WTC11 (cell line): ENCODE measurements at regions not wholly inside any gene's neighbourhood (a gene's known extent, or its start where the extent isn't known, plus 50 kb on each side); places are given as distances from the start of the nearest gene placed in this dataset.

ENCODE experiments used
- ATAC-seq: fragments of 200-7000 bp; cut with Tn5 transposase; 2 replicates; pipeline ENCODE4 v1.10.0; 2021; ENCODE audit warnings: mild to moderate bottlenecking, moderate library complexity
- CTCF ChIA-PET: fragments of 300-600 bp; sonication (Branson Sonifier 250); formaldehyde crosslinking; loops from one replicate; lab custom pipeline; 2021; ENCODE audit warnings: antibody characterized with exemption; lab: Charles Lee
- POLR2A ChIA-PET: fragments of 350-600 bp; sonication (Branson Sonifier 250); formaldehyde crosslinking; loops from one replicate; lab custom pipeline; 2021; ENCODE audit warnings: antibody characterized with exemption; lab: Charles Lee
- DNase-seq: peaks from one replicate; pipeline ENCODE4 v3.0.0; 2021; ENCODE audit warnings: low spot score
- H3K27ac Mint-ChIP-seq: 2 replicates; pipeline ENCODE4 v1.8.0; 2021; ENCODE audit warnings: mixed read lengths
- H3K27me3 Mint-ChIP-seq: 2 replicates; pipeline ENCODE4 v1.8.0; 2021; ENCODE audit warnings: low read depth, mild to moderate bottlenecking, moderate library complexity, mixed read lengths
- H3K36me3 Mint-ChIP-seq: 2 replicates; pipeline ENCODE4 v1.8.0; 2021; ENCODE audit warnings: mixed read lengths
- H3K4me1 Mint-ChIP-seq: 2 replicates; pipeline ENCODE4 v1.8.0; 2022; ENCODE audit warnings: mixed read lengths
- H3K4me3 Mint-ChIP-seq: 2 replicates; pipeline ENCODE4 v1.8.0; 2021; ENCODE audit warnings: mild to moderate bottlenecking, moderate library complexity, mixed read lengths
- H3K9me3 Mint-ChIP-seq: 2 replicates; pipeline ENCODE4 v1.8.0; 2021; ENCODE audit warnings: mixed read lengths
- AFF4 ChIP-seq: sonication (generic); formaldehyde crosslinking; IDR thresholded peaks from 2 replicates; pipeline ENCODE4 v1.8.1; 2023; ENCODE audit warnings: mild to moderate bottlenecking, missing genetic modification reagents, borderline replicate concordance
- CBFB ChIP-seq: sonication (generic); formaldehyde crosslinking; IDR thresholded peaks from 2 replicates; pipeline ENCODE4 v1.8.1; 2022; ENCODE audit warnings: mild to moderate bottlenecking, low read depth, missing genetic modification reagents
- CREB1 ChIP-seq: sonication (generic); formaldehyde crosslinking; IDR thresholded peaks from 2 replicates; pipeline ENCODE4 v1.8.0; 2023; ENCODE audit warnings: mild to moderate bottlenecking, missing genetic modification reagents
- E2F1 ChIP-seq: sonication (generic); formaldehyde crosslinking; IDR thresholded peaks from 2 replicates; pipeline ENCODE4 v1.8.0; 2022; ENCODE audit warnings: mild to moderate bottlenecking, missing genetic modification reagents
- E2F5 ChIP-seq: sonication (generic); formaldehyde crosslinking; IDR thresholded peaks from 2 replicates; pipeline ENCODE4 v1.8.1; 2022; ENCODE audit warnings: mild to moderate bottlenecking, moderate library complexity, missing genetic modification reagents
- GABPB1 ChIP-seq: sonication (generic); formaldehyde crosslinking; IDR thresholded peaks from 2 replicates; pipeline ENCODE4 v1.8.1; 2023; ENCODE audit warnings: mild to moderate bottlenecking, missing genetic modification reagents
- GTF2I ChIP-seq: fragments of 250-450 bp; sonication (Bioruptor Pico); conservative IDR thresholded peaks from 2 replicates; pipeline ENCODE4 v1.4.0; 2021; ENCODE audit warnings: mild to moderate bottlenecking
- HMGXB4 ChIP-seq: sonication (generic); formaldehyde crosslinking; IDR thresholded peaks from 2 replicates; pipeline ENCODE4 v1.8.1; 2023; ENCODE audit warnings: mild to moderate bottlenecking, moderate library complexity, missing genetic modification reagents
- JUN ChIP-seq: sonication (generic); formaldehyde crosslinking; IDR thresholded peaks from 2 replicates; pipeline ENCODE4 v1.8.0; 2023; ENCODE audit warnings: mild to moderate bottlenecking, missing genetic modification reagents
- MYBL2 ChIP-seq: sonication (generic); formaldehyde crosslinking; IDR thresholded peaks from 2 replicates; pipeline ENCODE4 v1.8.1; 2023; ENCODE audit warnings: mild to moderate bottlenecking, moderate library complexity, missing genetic modification reagents
- NFYB ChIP-seq: sonication (generic); formaldehyde crosslinking; conservative IDR thresholded peaks from 2 replicates; pipeline ENCODE4 v1.8.0; 2022; ENCODE audit warnings: low read depth, missing genetic modification reagents
- PRRX2 ChIP-seq: fragments of 250-450 bp; sonication (Bioruptor Pico); IDR thresholded peaks from 2 replicates; pipeline ENCODE4 v1.8.0; 2021; ENCODE audit warnings: mild to moderate bottlenecking
- SMAD4 ChIP-seq: sonication (generic); formaldehyde crosslinking; IDR thresholded peaks from 2 replicates; pipeline ENCODE4 v1.8.0; 2022; ENCODE audit warnings: mild to moderate bottlenecking, missing genetic modification reagents
- ZNF138 ChIP-seq: sonication (generic); formaldehyde crosslinking; conservative IDR thresholded peaks from 2 replicates; pipeline ENCODE4 v1.8.1; 2022; ENCODE audit warnings: mild to moderate bottlenecking, moderate library complexity, missing genetic modification reagents
- ZNF281 ChIP-seq: sonication (generic); formaldehyde crosslinking; IDR thresholded peaks from 2 replicates; pipeline ENCODE4 v1.8.0; 2023; ENCODE audit warnings: mild to moderate bottlenecking, missing genetic modification reagents
- ZNF317 ChIP-seq: sonication (generic); formaldehyde crosslinking; IDR thresholded peaks from 2 replicates; pipeline ENCODE4 v1.8.1; 2023; ENCODE audit warnings: low read depth, mild to moderate bottlenecking, moderate library complexity, missing genetic modification reagents, borderline replicate concordance

- TF ChIP-seq E2F1 (CRISPR knock-in tag) (no peak), SMAD4 (CRISPR knock-in tag) (no peak)
- TF ChIP-seq, all 79 proteins: peak for 0
Measured at GRCh38 chr3:135885885-135886284, 79.6 kb upstream of the PPP2R3A start (continued).

GRCh38 chr3:135887220-135887619, 78.3 kb upstream of the PPP2R3A start:
- H3K4me1 Mint-ChIP-seq: peaks cover 20% of the 10 kb centered on the region
- no peak for TF ChIP-seq CREB1 (CRISPR knock-in tag)
- no peak for TF ChIP-seq NFYB (CRISPR knock-in tag)
- TF ChIP-seq ZNF138: no peak
- no peak for TF ChIP-seq HMGXB4
- no peak for TF ChIP-seq E2F5 (CRISPR knock-in tag)
- TF ChIP-seq JUN (CRISPR knock-in tag): no peak
- TF ChIP-seq CBFB (CRISPR knock-in tag): no peak
- no peak for TF ChIP-seq MYBL2 (CRISPR knock-in tag)
- TF ChIP-seq PRRX2: no peak
- TF ChIP-seq GTF2I: no peak
- no peak for TF ChIP-seq GABPB1 (CRISPR knock-in tag)
- no peak for TF ChIP-seq ZNF281
- no peak for TF ChIP-seq ZNF317 (CRISPR knock-in tag)
- TF ChIP-seq AFF4: no peak
- TF ChIP-seq, all 79 proteins: peak for 0
- Mint-ChIP-seq H3K27ac (no peak overlapping the region), H3K27me3 (no peaks in the 10 kb centered on the region), H3K4me3 (no peak overlapping the region), H3K9me3 (peaks cover 4% of the 10 kb centered on the region; the same call in 1 of the 2 replicates), H3K36me3 (no peaks in the 10 kb centered on the region)
- ChIA-PET POLR2A (no interaction called here), CTCF (no interaction called here)
- ATAC-seq (no peak), DNase-seq (no peak)
